Esophagus muscularis mucosa (tissue), 3 donors: ENCODE measurements at regions not wholly inside any gene's neighbourhood (a gene's known extent, or its start where the extent isn't known, plus 50 kb on each side); places are given as distances from the start of the nearest gene placed in this dataset.

Experiments
- POLR2A ChIP-seq: fragments of 450-650 bp; IDR thresholded peaks from one replicate; pipeline ENCODE4 v1.6.1; 2017; ENCODE audit warnings: antibody characterized with exemption, moderate library complexity, mild to moderate bottlenecking, low read depth
- TF ChIP-seq, protein P1 (sequence below), 3 experiments: fragments of 200-600 bp in 2 of 3; fragments of 450-650 bp in 1 of 3; sonication (generic) in 2 of 3; IDR thresholded peaks; one replicate each; pipeline ENCODE4 v1.5.1; 2017 to 2019; ENCODE audit warnings: antibody characterized with exemption in 3 of 3, mild to moderate bottlenecking in 2 of 3, moderate library complexity in 1 of 3

DNA sequence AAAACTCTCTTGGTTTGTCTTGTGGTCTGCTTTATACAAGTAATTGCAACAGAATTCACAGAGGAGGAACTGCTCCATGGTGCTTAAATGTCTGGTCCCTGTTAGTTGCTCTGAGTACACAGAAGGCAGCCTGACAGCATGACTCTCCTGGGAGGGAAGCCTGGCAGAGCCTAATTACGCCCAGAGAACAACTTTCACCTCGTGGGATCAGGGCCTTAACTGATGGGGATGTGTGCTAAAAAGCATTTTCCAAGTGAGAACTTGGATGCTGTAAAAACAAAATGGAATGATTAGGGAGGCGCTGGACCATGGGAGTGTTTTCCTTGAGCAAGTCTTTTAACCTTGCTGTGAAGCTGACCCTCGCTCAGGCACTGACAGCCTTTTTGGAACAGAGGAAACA is 154.0 kb upstream of the TENM4 start:
- no peak for TF ChIP-seq POLR2A
- TF ChIP-seq, protein P1, sequence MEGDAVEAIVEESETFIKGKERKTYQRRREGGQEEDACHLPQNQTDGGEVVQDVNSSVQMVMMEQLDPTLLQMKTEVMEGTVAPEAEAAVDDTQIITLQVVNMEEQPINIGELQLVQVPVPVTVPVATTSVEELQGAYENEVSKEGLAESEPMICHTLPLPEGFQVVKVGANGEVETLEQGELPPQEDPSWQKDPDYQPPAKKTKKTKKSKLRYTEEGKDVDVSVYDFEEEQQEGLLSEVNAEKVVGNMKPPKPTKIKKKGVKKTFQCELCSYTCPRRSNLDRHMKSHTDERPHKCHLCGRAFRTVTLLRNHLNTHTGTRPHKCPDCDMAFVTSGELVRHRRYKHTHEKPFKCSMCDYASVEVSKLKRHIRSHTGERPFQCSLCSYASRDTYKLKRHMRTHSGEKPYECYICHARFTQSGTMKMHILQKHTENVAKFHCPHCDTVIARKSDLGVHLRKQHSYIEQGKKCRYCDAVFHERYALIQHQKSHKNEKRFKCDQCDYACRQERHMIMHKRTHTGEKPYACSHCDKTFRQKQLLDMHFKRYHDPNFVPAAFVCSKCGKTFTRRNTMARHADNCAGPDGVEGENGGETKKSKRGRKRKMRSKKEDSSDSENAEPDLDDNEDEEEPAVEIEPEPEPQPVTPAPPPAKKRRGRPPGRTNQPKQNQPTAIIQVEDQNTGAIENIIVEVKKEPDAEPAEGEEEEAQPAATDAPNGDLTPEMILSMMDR (IDR thresholded peaks at IDR 0.05), result no peak
